Endothelial cell of umbilical vein (primary cell): ENCODE measurements at regions not wholly inside any gene's neighbourhood (a gene's known extent, or its start where the extent isn't known, plus 50 kb on each side); places are given as distances from the start of the nearest gene placed in this dataset.

Experiments used
- BruUV-seq: library from RNA; stranded (reverse); fragments of 400-500 nt; replicated peaks from 2 replicates; lab custom pipeline; 2021; lab: Mats Ljungman, UMichigan
- CTCF ChIA-PET: fragments of 300-600, 350-600 bp; sonication (Branson Sonifier 250); formaldehyde crosslinking; loops from one replicate; lab custom pipeline; 2021; ENCODE audit warnings: antibody characterized with exemption, inconsistent platforms; lab: Charles Lee
- POLR2A ChIA-PET: fragments of 300-600, 350-600 bp; sonication (Branson Sonifier 250); formaldehyde crosslinking; loops from one replicate; lab custom pipeline; 2021; ENCODE audit warnings: antibody characterized with exemption, inconsistent platforms; lab: Charles Lee
- DNase-seq: peaks from one replicate; pipeline ENCODE4 v3.0.0-alpha.2; 2011; ENCODE audit warnings: low read depth, low spot score
- FAIRE-seq: peaks from 2 replicates; lab custom pipeline; 2011; peaks lifted over from hg19 to GRCh38; lab: Jason Lieb, UNC
- H2AFZ ChIP-seq: 2 replicates; pipeline ENCODE4 v1.6.0; 2012; ENCODE audit warnings: low read depth, low read length, control low read depth, inconsistent platforms
- H3K27ac ChIP-seq: 2 replicates; pipeline ENCODE4 v1.5.1; 2011; ENCODE audit warnings: low read depth, mild to moderate bottlenecking, control low read depth, low read length, moderate library complexity; ENCODE audit not compliant: insufficient read depth
- H3K27me3 ChIP-seq, 2 experiments: 2 replicates each; pipeline versions ENCODE4 v1.6.0 to v1.6.1; 2011; ENCODE audit warnings: low read length in 2 of 2, mixed read lengths in 1 of 2; ENCODE audit not compliant: control insufficient read depth in 2 of 2, insufficient read depth in 2 of 2
- H3K36me3 ChIP-seq, 2 experiments: 2 replicates in 1 of 2; 3 replicates in 1 of 2; pipeline ENCODE4 v1.5.1; 2011; ENCODE audit warnings: low read length in 2 of 2, mild to moderate bottlenecking in 1 of 2, moderate library complexity in 1 of 2; ENCODE audit not compliant: control insufficient read depth in 2 of 2, insufficient read depth in 2 of 2; ENCODE audit errors: extremely low read depth in 1 of 2
- H3K4me1 ChIP-seq: 3 replicates; pipeline ENCODE4 v1.5.1; 2011; ENCODE audit warnings: mild to moderate bottlenecking, low read length; ENCODE audit not compliant: control insufficient read depth, insufficient read depth; ENCODE audit errors: extremely low read depth
- H3K4me2 ChIP-seq: 2 replicates; pipeline ENCODE4 v1.6.1; 2011; ENCODE audit warnings: low read length, control low read depth, mixed read lengths; ENCODE audit not compliant: insufficient read depth
- H3K4me3 ChIP-seq, 3 experiments: fragments of 200-600 bp in 1 of 3; sonication (generic), shearing (Covaris generic) in 1 of 3; replicated peaks in 1 of 3; 2 replicates each; pipeline ENCODE4 v1.5.1; 2011 to 2016; ENCODE audit warnings: control low read depth in 3 of 3, low read length in 3 of 3, mild to moderate bottlenecking in 2 of 3, inconsistent platforms in 1 of 3, low read depth in 1 of 3, moderate library complexity in 1 of 3; ENCODE audit not compliant: insufficient read depth in 1 of 3
- H3K79me2 ChIP-seq: 2 replicates; pipeline ENCODE4 v1.6.0; 2012; ENCODE audit warnings: low read length, inconsistent platforms; ENCODE audit not compliant: control insufficient read depth, insufficient read depth
- H3K9ac ChIP-seq: replicated peaks from 2 replicates; pipeline ENCODE3; 2011; ENCODE audit warnings: low read length, control low read depth; ENCODE audit not compliant: insufficient read depth; ENCODE audit errors: extremely low read depth
- H3K9me1 ChIP-seq: replicated peaks from 3 replicates; pipeline ENCODE4 v1.6.0; 2011; ENCODE audit warnings: mild to moderate bottlenecking, low read length; ENCODE audit not compliant: control insufficient read depth, insufficient read depth; ENCODE audit errors: extremely low read depth
- H3K9me3 ChIP-seq: replicated peaks from 2 replicates; pipeline ENCODE4 v1.5.1; 2012; ENCODE audit warnings: low read length, inconsistent platforms; ENCODE audit not compliant: control insufficient read depth, insufficient read depth
- H4K20me1 ChIP-seq: replicated peaks from 2 replicates; pipeline ENCODE3; 2011; ENCODE audit warnings: mild to moderate bottlenecking, low read length; ENCODE audit not compliant: control insufficient read depth, insufficient read depth; ENCODE audit errors: extremely low read depth
- CTCF ChIP-seq, 2 donors: IDR thresholded peaks; 1 replicate in 1 of 2; 2 replicates in 1 of 2; pipeline ENCODE4 v1.5.1; 2011; ENCODE audit warnings: low read length in 2 of 2, mild to moderate bottlenecking in 2 of 2, moderate library complexity in 2 of 2, control low read depth in 1 of 2, inconsistent platforms in 1 of 2, low read depth in 1 of 2; ENCODE audit not compliant: insufficient read depth in 1 of 2; ENCODE audit errors: extremely low read depth in 1 of 2
- EZH2 ChIP-seq: IDR thresholded peaks from 2 replicates; pipeline ENCODE4 v1.6.1; 2012; ENCODE audit warnings: borderline replicate concordance, low read depth, mild to moderate bottlenecking, moderate library complexity, low read length, inconsistent platforms; ENCODE audit not compliant: severe bottlenecking
- FOS ChIP-seq: IDR thresholded peaks from 2 replicates; pipeline ENCODE4 v1.6.1; 2011; ENCODE audit warnings: mild to moderate bottlenecking, low read length, moderate library complexity, borderline replicate concordance; ENCODE audit not compliant: insufficient read depth
- GATA2 ChIP-seq: IDR thresholded peaks from 2 replicates; pipeline ENCODE4 v1.7.0; 2011; ENCODE audit warnings: low read depth, mild to moderate bottlenecking, moderate library complexity, mixed read lengths, low read length; ENCODE audit not compliant: insufficient read length, insufficient read depth
- JUN ChIP-seq: IDR thresholded peaks from 2 replicates; pipeline ENCODE4 v1.6.1; 2011; ENCODE audit warnings: borderline replicate concordance, low read depth; ENCODE audit not compliant: insufficient read length, insufficient read depth
- MAX ChIP-seq: IDR thresholded peaks from 2 replicates; pipeline ENCODE4 v1.6.1; 2011; ENCODE audit not compliant: insufficient read depth, insufficient read length
- MYC ChIP-seq: IDR thresholded peaks from one replicate; pipeline ENCODE4 v1.6.1; 2011; ENCODE audit warnings: mild to moderate bottlenecking, low read depth, low read length
- POLR2A ChIP-seq: IDR thresholded peaks from 2 replicates; pipeline ENCODE4 v1.6.1; 2012; ENCODE audit warnings: low read depth, mild to moderate bottlenecking, control low read depth, low read length
- POLR2AphosphoS5 ChIP-seq: IDR thresholded peaks from 2 replicates; pipeline ENCODE4 v1.6.1; 2012; ENCODE audit warnings: low read depth, mild to moderate bottlenecking, control low read depth, low read length, moderate library complexity; ENCODE audit not compliant: insufficient read depth
- dilution Hi-C: fragments of 300-500 bp; cut with MboI; formaldehyde crosslinking; loops from one replicate; pipeline ENCODE4 v1.15.0; 2019; ENCODE audit warnings: low sequenced_read_pairs; ENCODE audit not compliant: extremely low pct_ligation_motif_present
- intact Hi-C: fragments of 100-400 bp; cut with micrococcal nuclease; formaldehyde crosslinking; loops from one replicate; pipeline ENCODE4 v1.10.0; 2022

GRCh38 chr3:180325958-180326357, 276.0 kb upstream of the TTC14 start:
- ChIA-PET CTCF (no interaction called here), POLR2A (no interaction called here)
- BruUV-seq, result no TSS peak
- TF ChIP-seq MAX (no peak), POLR2AphosphoS5 (no peak), EZH2 (no peak), CTCF (IDR thresholded peaks at IDR 0.05; ENCODE audit: extremely low read depth in 1 of 2, insufficient read depth in 1 of 2, low read depth in 1 of 2, low read length in 2 of 2) (no peak), GATA2 (no peak), MYC (no peak), JUN (no peak), FOS (no peak), POLR2A (no peak)
- Histone ChIP-seq H3K27ac (no peak overlapping the region), H3K9me3 (no peaks in the 10 kb centered on the region), H3K9me1 (no peaks in the 10 kb centered on the region), H4K20me1 (no peaks in the 10 kb centered on the region), H3K27me3 (no peaks in the 10 kb centered on the region), H3K79me2 (no peaks in the 10 kb centered on the region), H3K9ac (no peak overlapping the region), H3K4me1 (no peaks in the 10 kb centered on the region), H2AFZ (no peak overlapping the region), H3K4me3 (no peak overlapping the region), H3K36me3 (no peaks in the 10 kb centered on the region), H3K4me2 (no peak overlapping the region)
- FAIRE-seq, result no peak
- dilution Hi-C loops, result no loop called here
- no peak for DNase-seq
- intact Hi-C loops, result no loop called here
